Upper lobe of left lung (tissue), 6 donors: ENCODE measurements at regions not wholly inside any gene's neighbourhood (a gene's known extent, or its start where the extent isn't known, plus 50 kb on each side); places are given as distances from the start of the nearest gene placed in this dataset.
A peak's percentile ranks its signal among the peaks of the same experiment; 100 is the strongest.

Experiments used
- ATAC-seq, 2 donors: fragments of 200-7000 bp; cut with Tn5 transposase; one replicate each; pipeline ENCODE4 v1.9.1; 2022; ENCODE audit warnings: mild to moderate bottlenecking in 2 of 2, moderate library complexity in 2 of 2; ENCODE audit not compliant: low FRiP score in 2 of 2
- DNase-seq, 2 donors: peaks; one replicate each; pipeline ENCODE4 v3.0.0-alpha.2; 2019 to 2020
- H3K27ac ChIP-seq, 4 donors: fragments of 200-600 bp; sonication (generic); one replicate each; pipeline ENCODE4 v1.5.1; 2016 to 2019
- H3K27me3 ChIP-seq, 4 donors: fragments of 200-600 bp; sonication (generic); one replicate each; pipeline ENCODE4 v1.5.1; 2017 to 2019
- H3K36me3 ChIP-seq, 4 donors: fragments of 200-600 bp; sonication (generic); one replicate each; pipeline ENCODE4 v1.5.1; 2016 to 2019
- H3K4me1 ChIP-seq, 4 donors: fragments of 200-600 bp; sonication (generic); one replicate each; pipeline ENCODE4 v1.5.1; 2018 to 2019
- H3K4me3 ChIP-seq, 4 donors: fragments of 200-600 bp; sonication (generic); one replicate each; pipeline ENCODE4 v1.5.1; 2017 to 2019; ENCODE audit warnings: mild to moderate bottlenecking in 2 of 4, moderate library complexity in 1 of 4
- H3K9me3 ChIP-seq, 4 donors: fragments of 200-600 bp; sonication (generic); one replicate each; pipeline ENCODE4 v1.5.1; 2018 to 2019
- EP300 ChIP-seq, 4 donors: sonication (generic); formaldehyde crosslinking; IDR thresholded peaks; one replicate each; pipeline ENCODE4 v1.5.1; 2017; ENCODE audit warnings: antibody characterized with exemption in 4 of 4, control low read depth in 2 of 4
- POLR2A ChIP-seq, 4 donors: fragments of 450-650 bp; IDR thresholded peaks; one replicate each; pipeline ENCODE4 v1.5.1; 2016 to 2017; ENCODE audit warnings: antibody characterized with exemption in 4 of 4, mild to moderate bottlenecking in 2 of 4
- POLR2AphosphoS5 ChIP-seq, 2 donors: sonication (generic); formaldehyde crosslinking; IDR thresholded peaks; one replicate each; pipeline ENCODE4 v1.5.1; 2017; ENCODE audit warnings: antibody characterized with exemption in 2 of 2
- WGBS, 2 donors: methylation state at CpG; one replicate each; pipeline ENCODE4 v1.1.5; 2017 to 2018; 5-methylcytosine and 5-hydroxymethylcytosine counted together
- TF ChIP-seq, protein P1 (sequence below), 6 experiments: fragments of 450-650 bp in 4 of 6; fragments of 200-600 bp in 2 of 6; sonication (generic) in 2 of 6; IDR thresholded peaks; one replicate each; pipeline ENCODE4 v1.5.1; 2016 to 2019; ENCODE audit warnings: antibody characterized with exemption in 6 of 6
- donor health status: DM: no; HTN: no; CAD: no; lungs with moderate emphysema.
- donor health status: DM: no; HTN: yes; CAD: no; lungs with severe emphysema.

GRCh38 chr7:87000344-87000743 lies 59.1 kb downstream of the ELAPOR2 start:
- WGBS, 2 donors: 27 to 56% methylated on average over 1 of the region's 1 CpG
- Histone ChIP-seq H3K36me3 (no peaks in the 10 kb centered on the region), H3K4me1 (peaks cover 5 to 34% (median 13%) of the 10 kb centered on the region in 4 donors), H3K9me3 (no peaks in the 10 kb centered on the region), H3K27ac (no peak overlapping the region), H3K27me3 (no peaks in the 10 kb centered on the region), H3K4me3 (no peak overlapping the region)
- DNase-seq (no peak), ATAC-seq (peak in 1 of 2 donors; percentile 44)
- TF ChIP-seq POLR2AphosphoS5 (IDR thresholded peaks at IDR 0.05) (no peak), EP300 (IDR thresholded peaks at IDR 0.05) (no peak), POLR2A (IDR thresholded peaks at IDR 0.05) (no peak)
- TF ChIP-seq, protein P1, sequence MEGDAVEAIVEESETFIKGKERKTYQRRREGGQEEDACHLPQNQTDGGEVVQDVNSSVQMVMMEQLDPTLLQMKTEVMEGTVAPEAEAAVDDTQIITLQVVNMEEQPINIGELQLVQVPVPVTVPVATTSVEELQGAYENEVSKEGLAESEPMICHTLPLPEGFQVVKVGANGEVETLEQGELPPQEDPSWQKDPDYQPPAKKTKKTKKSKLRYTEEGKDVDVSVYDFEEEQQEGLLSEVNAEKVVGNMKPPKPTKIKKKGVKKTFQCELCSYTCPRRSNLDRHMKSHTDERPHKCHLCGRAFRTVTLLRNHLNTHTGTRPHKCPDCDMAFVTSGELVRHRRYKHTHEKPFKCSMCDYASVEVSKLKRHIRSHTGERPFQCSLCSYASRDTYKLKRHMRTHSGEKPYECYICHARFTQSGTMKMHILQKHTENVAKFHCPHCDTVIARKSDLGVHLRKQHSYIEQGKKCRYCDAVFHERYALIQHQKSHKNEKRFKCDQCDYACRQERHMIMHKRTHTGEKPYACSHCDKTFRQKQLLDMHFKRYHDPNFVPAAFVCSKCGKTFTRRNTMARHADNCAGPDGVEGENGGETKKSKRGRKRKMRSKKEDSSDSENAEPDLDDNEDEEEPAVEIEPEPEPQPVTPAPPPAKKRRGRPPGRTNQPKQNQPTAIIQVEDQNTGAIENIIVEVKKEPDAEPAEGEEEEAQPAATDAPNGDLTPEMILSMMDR (IDR thresholded peaks at IDR 0.05): no peak

GRCh38 chr7:86999750-87000149 lies 59.7 kb downstream of the ELAPOR2 start:
- 71 to 77% methylated on average over 2 of the region's 2 CpGs for WGBS, 2 donors
- DNase-seq: no peak
- H3K4me1 ChIP-seq: peaks cover 5 to 32% (median 13%) of the 10 kb centered on the region in 4 donors
- no peaks in the 10 kb centered on the region for H3K27me3 ChIP-seq
- H3K4me3 ChIP-seq: no peak overlapping the region
- H3K9me3 ChIP-seq: no peaks in the 10 kb centered on the region
- ATAC-seq: no peak
- H3K36me3 ChIP-seq: no peaks in the 10 kb centered on the region
- no peak overlapping the region for H3K27ac ChIP-seq
- TF ChIP-seq POLR2A (IDR thresholded peaks at IDR 0.05): no peak
- TF ChIP-seq, protein P1 (IDR thresholded peaks at IDR 0.05): no peak
- no peak for TF ChIP-seq EP300 (IDR thresholded peaks at IDR 0.05)
- no peak for TF ChIP-seq POLR2AphosphoS5 (IDR thresholded peaks at IDR 0.05)

DNA sequence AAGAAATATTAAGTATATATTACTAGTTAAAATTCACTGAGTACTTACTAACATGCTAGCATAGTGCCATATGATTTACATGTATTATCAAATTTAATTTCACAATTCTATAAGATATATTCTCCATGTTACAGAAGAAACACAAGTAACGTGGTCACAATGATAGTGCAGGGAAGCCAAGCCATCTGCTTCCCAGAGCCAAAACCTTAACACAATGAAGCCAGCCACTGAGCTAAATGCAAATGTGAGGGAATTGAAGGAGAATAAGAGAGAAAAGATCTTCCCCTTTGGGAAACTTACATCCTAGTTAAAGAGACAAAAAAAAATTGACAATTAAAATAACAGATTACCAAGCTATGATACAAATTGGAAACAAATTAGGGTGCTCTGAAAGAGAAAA lies 63.6 kb downstream of the ELAPOR2 start:
- 90 to 91% methylated on average over 1 of the region's 1 CpG for WGBS, 2 donors
- H3K27ac ChIP-seq: no peak overlapping the region
- no peaks in the 10 kb centered on the region for H3K9me3 ChIP-seq
- peaks cover 2 to 26% (median 17%) of the 10 kb centered on the region in 4 donors for H3K4me1 ChIP-seq
- H3K36me3 ChIP-seq: no peaks in the 10 kb centered on the region
- no peak for ATAC-seq
- H3K4me3 ChIP-seq: no peak overlapping the region
- no peak for TF ChIP-seq POLR2A (IDR thresholded peaks at IDR 0.05)
- TF ChIP-seq POLR2AphosphoS5 (IDR thresholded peaks at IDR 0.05): no peak
- TF ChIP-seq, protein P1 (IDR thresholded peaks at IDR 0.05): no peak
- TF ChIP-seq EP300 (IDR thresholded peaks at IDR 0.05): no peak
- DNase-seq: no peak
- no peaks in the 10 kb centered on the region for H3K27me3 ChIP-seq

DNA sequence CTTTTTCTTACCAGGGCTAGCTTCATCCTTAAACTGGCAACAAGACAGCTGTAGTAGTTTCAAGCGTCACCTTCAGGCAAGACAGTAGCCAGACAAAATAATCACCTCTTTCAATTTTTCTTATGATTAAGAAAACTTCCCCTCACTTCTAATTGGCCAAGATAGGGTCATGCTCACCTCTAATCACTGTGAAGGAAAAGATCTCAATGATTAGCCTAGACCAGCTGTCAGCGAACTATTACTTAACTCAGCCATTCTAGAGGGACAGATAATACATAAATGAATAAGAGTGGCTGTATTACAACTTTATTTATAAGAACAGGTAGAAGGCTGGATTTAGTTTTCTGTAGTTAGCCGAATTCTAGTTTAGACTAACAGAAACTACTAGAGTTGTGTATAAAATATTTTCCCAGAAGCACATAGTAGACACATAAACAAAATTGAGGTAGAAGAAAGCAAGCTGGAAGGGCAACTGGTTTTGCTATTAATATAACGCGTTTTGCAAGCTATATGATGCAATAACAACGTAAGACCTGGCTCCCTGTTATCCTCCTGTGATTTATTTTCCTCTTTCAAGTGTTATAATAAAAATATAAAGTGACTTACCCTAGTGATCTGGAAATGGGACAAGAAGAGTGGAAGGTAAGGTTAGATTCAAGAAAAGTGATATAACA lies 64.3 kb downstream of the ELAPOR2 start:
- Histone ChIP-seq H3K27me3 (no peaks in the 10 kb centered on the region), H3K4me3 (no peak overlapping the region), H3K27ac (no peak overlapping the region), H3K4me1 (peaks cover under 1 to 22% (median 14%) of the 10 kb centered on the region in 4 donors), H3K9me3 (no peaks in the 10 kb centered on the region), H3K36me3 (no peaks in the 10 kb centered on the region)
- ATAC-seq (no peak), DNase-seq (no peak)
- TF ChIP-seq POLR2AphosphoS5 (IDR thresholded peaks at IDR 0.05): no peak
- TF ChIP-seq, protein P1 (IDR thresholded peaks at IDR 0.05): no peak
- TF ChIP-seq EP300 (IDR thresholded peaks at IDR 0.05): no peak
- TF ChIP-seq POLR2A (IDR thresholded peaks at IDR 0.05): no peak
- WGBS, 2 donors: 67 to 84% methylated on average over 6 of the region's 6 CpGs

DNA sequence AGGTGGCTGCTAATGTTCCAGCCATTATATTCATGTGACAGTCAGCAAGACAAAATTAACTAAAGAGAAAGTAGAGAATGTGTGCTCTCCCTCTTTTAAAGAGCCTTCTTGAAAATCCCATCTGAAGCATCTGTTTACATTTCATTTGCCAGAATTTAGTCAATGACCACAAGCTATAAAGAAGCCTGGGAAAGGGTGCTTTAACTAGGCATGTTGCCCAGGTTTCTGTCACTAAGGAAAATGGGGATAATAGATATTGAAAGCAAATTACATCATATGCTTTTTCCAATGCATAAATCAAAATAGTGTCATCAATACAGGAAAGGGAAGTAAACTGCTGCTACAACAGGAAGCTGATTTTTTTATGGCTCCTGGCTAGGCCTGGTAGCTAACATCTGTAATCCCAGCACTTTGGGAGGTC lies 67.7 kb downstream of the ELAPOR2 start:
- ATAC-seq (no peak), DNase-seq (no peak)
- no peak overlapping the region for H3K4me3 ChIP-seq
- peak overlapping the region in 3 of 4 donors; percentile 1 to 23 (median 11) for H3K27ac ChIP-seq
- H3K9me3 ChIP-seq: no peaks in the 10 kb centered on the region
- no peaks in the 10 kb centered on the region for H3K36me3 ChIP-seq
- TF ChIP-seq EP300 (IDR thresholded peaks at IDR 0.05) (no peak), POLR2A (IDR thresholded peaks at IDR 0.05) (no peak), POLR2AphosphoS5 (IDR thresholded peaks at IDR 0.05) (no peak)
- TF ChIP-seq, protein P1 (IDR thresholded peaks at IDR 0.05): no peak
- no peaks in the 10 kb centered on the region for H3K27me3 ChIP-seq
- peaks cover 0 to 12% (median 8%) of the 10 kb centered on the region in 4 donors for H3K4me1 ChIP-seq
